H9 (cell line): ENCODE measurements at regions not wholly inside any gene's neighbourhood (a gene's known extent, or its start where the extent isn't known, plus 50 kb on each side); places are given as distances from the start of the nearest gene placed in this dataset.
A peak's percentile ranks its signal among the peaks of the same experiment; 100 is the strongest.

ENCODE experiments used
- DNase-seq: peaks from one replicate; pipeline ENCODE4 v3.0.0-alpha.2; 2017
- H2AFZ ChIP-seq: one replicate; pipeline ENCODE4 v1.6.1; 2013; ENCODE audit warnings: mild to moderate bottlenecking, low read length, control low read depth, moderate library complexity
- H2AK5ac ChIP-seq: 2 replicates; pipeline ENCODE4 v1.6.1; 2013; ENCODE audit warnings: low read length, control low read depth, mixed read lengths; ENCODE audit not compliant: insufficient read length
- H2BK120ac ChIP-seq: one replicate; pipeline ENCODE4 v1.6.1; 2013; ENCODE audit warnings: low read depth, mild to moderate bottlenecking, low read length, control low read depth, inconsistent platforms; ENCODE audit not compliant: poor library complexity, severe bottlenecking
- H2BK12ac ChIP-seq: 2 replicates; pipeline ENCODE4 v1.6.1; 2013; ENCODE audit warnings: low read length, control low read depth, mixed read lengths, low read depth; ENCODE audit not compliant: insufficient read length
- H2BK15ac ChIP-seq: 2 replicates; pipeline ENCODE4 v1.6.1; 2013; ENCODE audit warnings: low read depth, low read length, control low read depth
- H2BK20ac ChIP-seq: one replicate; pipeline ENCODE4 v1.6.1; 2013; ENCODE audit warnings: low read depth, mild to moderate bottlenecking, low read length, control low read depth, inconsistent platforms; ENCODE audit not compliant: poor library complexity, severe bottlenecking
- H2BK5ac ChIP-seq: 2 replicates; pipeline ENCODE4 v1.6.1; 2013; ENCODE audit warnings: low read length, control low read depth, mixed read lengths; ENCODE audit not compliant: insufficient read length
- H3K14ac ChIP-seq: 2 replicates; pipeline ENCODE4 v1.6.1; 2013; ENCODE audit warnings: low read length, control low read depth; ENCODE audit not compliant: insufficient read depth
- H3K18ac ChIP-seq: 2 replicates; pipeline ENCODE4 v1.6.1; 2013; ENCODE audit warnings: low read depth, mild to moderate bottlenecking, mixed read lengths, low read length, control low read depth; ENCODE audit not compliant: insufficient read length
- H3K23ac ChIP-seq: 2 replicates; pipeline ENCODE4 v1.6.1; 2013; ENCODE audit warnings: low read length, control low read depth, mixed read lengths, low read depth; ENCODE audit not compliant: insufficient read length
- H3K23me2 ChIP-seq: 2 replicates; pipeline ENCODE4 v1.6.1; 2013; ENCODE audit warnings: low read depth, mild to moderate bottlenecking, mixed read lengths, low read length, control low read depth; ENCODE audit not compliant: insufficient read length, poor library complexity, severe bottlenecking
- H3K27ac ChIP-seq: 2 replicates; pipeline ENCODE4 v1.5.1; 2013; ENCODE audit warnings: low read length, control low read depth, mixed read lengths, low read depth; ENCODE audit not compliant: insufficient read length
- H3K27me3 ChIP-seq: 2 replicates; pipeline ENCODE4 v1.6.1; 2013; ENCODE audit warnings: low read length, control low read depth, inconsistent platforms; ENCODE audit not compliant: insufficient read depth
- H3K4ac ChIP-seq: 2 replicates; pipeline ENCODE4 v1.6.1; 2013; ENCODE audit warnings: low read depth, mild to moderate bottlenecking, control low read depth, inconsistent platforms, low read length, moderate library complexity
- H3K4me1 ChIP-seq: 2 replicates; pipeline ENCODE4 v1.6.1; 2013; ENCODE audit warnings: low read length, control low read depth, inconsistent platforms; ENCODE audit not compliant: insufficient read depth
- H3K4me2 ChIP-seq: 2 replicates; pipeline ENCODE4 v1.6.1; 2013; ENCODE audit warnings: low read length, control low read depth, mixed read lengths; ENCODE audit not compliant: insufficient read length, insufficient read depth
- H3K56ac ChIP-seq: 2 replicates; pipeline ENCODE4 v1.6.1; 2013; ENCODE audit warnings: low read depth, mild to moderate bottlenecking, mixed read lengths, low read length, control low read depth; ENCODE audit not compliant: insufficient read length
- H3K79me1 ChIP-seq: 2 replicates; pipeline ENCODE4 v1.6.1; 2013; ENCODE audit warnings: low read depth, mild to moderate bottlenecking, moderate library complexity, low read length, control low read depth, inconsistent platforms; ENCODE audit not compliant: insufficient read depth, poor library complexity, severe bottlenecking
- H3K79me2 ChIP-seq: 2 replicates; pipeline ENCODE4 v1.6.1; 2013; ENCODE audit warnings: low read length, control low read depth, inconsistent platforms; ENCODE audit not compliant: insufficient read depth
- H3K9ac ChIP-seq: 2 replicates; pipeline ENCODE4 v1.6.1; 2013; ENCODE audit warnings: low read length, control low read depth, mixed read lengths; ENCODE audit not compliant: insufficient read length; ENCODE audit errors: extremely low read depth
- H3K9me3 ChIP-seq: one replicate; pipeline ENCODE4 v1.6.1; 2013; ENCODE audit warnings: low read depth, low read length, inconsistent platforms; ENCODE audit not compliant: control insufficient read depth
- H3T11ph ChIP-seq: one replicate; pipeline ENCODE4 v1.6.1; 2013; ENCODE audit warnings: mild to moderate bottlenecking, low read length, control low read depth, inconsistent platforms
- H4K20me1 ChIP-seq: one replicate; pipeline ENCODE4 v1.6.1; 2013; ENCODE audit not compliant: control insufficient read depth, insufficient read length, insufficient read depth
- H4K5ac ChIP-seq: 2 replicates; pipeline ENCODE4 v1.6.1; 2013; ENCODE audit warnings: low read depth, mild to moderate bottlenecking, mixed read lengths, low read length, control low read depth; ENCODE audit not compliant: insufficient read length
- H4K8ac ChIP-seq: replicated peaks from 2 replicates; pipeline ENCODE4 v1.6.1; 2013; ENCODE audit warnings: low read length, control low read depth, mixed read lengths, low read depth; ENCODE audit not compliant: insufficient read length
- H4K91ac ChIP-seq: 2 replicates; pipeline ENCODE4 v1.6.1; 2013; ENCODE audit warnings: low read depth, mild to moderate bottlenecking, moderate library complexity, mixed read lengths, low read length, control low read depth; ENCODE audit not compliant: insufficient read length
- H3K27ac Mint-ChIP-seq, 3 experiments: 2 replicates in 2 of 3; 3 replicates in 1 of 3; pipeline ENCODE4 v1.8.0; 2020 to 2021; ENCODE audit warnings: mixed read lengths in 3 of 3, mild to moderate bottlenecking in 1 of 3, moderate library complexity in 1 of 3
- H3K27me3 Mint-ChIP-seq: 2 replicates; pipeline ENCODE4 v1.8.0; 2021; ENCODE audit warnings: low read depth, mild to moderate bottlenecking, moderate library complexity, mixed read lengths
- H3K36me3 Mint-ChIP-seq, 3 experiments: 2 replicates in 2 of 3; 3 replicates in 1 of 3; pipeline ENCODE4 v1.8.0; 2020 to 2021; ENCODE audit warnings: low read depth in 3 of 3, mixed read lengths in 3 of 3; ENCODE audit not compliant: insufficient read depth in 1 of 3
- H3K4me1 Mint-ChIP-seq, 2 experiments: 2 replicates each; pipeline ENCODE4 v1.8.0; 2020; ENCODE audit warnings: mixed read lengths in 2 of 2
- H3K4me3 Mint-ChIP-seq, 2 experiments: 2 replicates in 1 of 2; 3 replicates in 1 of 2; pipeline ENCODE4 v1.8.0; 2020 to 2021; ENCODE audit warnings: mild to moderate bottlenecking in 2 of 2, mixed read lengths in 2 of 2, moderate library complexity in 1 of 2
- H3K9me3 Mint-ChIP-seq, 2 experiments: 2 replicates in 1 of 2; 3 replicates in 1 of 2; pipeline ENCODE4 v1.8.0; 2020; ENCODE audit warnings: mild to moderate bottlenecking in 2 of 2, mixed read lengths in 2 of 2, moderate library complexity in 1 of 2
- CTCF ChIP-seq: fragments of 200-600 bp; sonication (generic); conservative IDR thresholded peaks from 3 replicates; pipeline ENCODE4 v1.8.0; 2021; ENCODE audit warnings: antibody characterized with exemption, mild to moderate bottlenecking
- whole genome bisulfite sequencing: extraction: QIAGEN DNeasy Blood & Tissue Kit; methylation state at CpG from one replicate; pipeline ENCODE4 v1.1.7; 2013; ENCODE audit warnings: missing lambda C conversion rate, low lambda C conversion rate, mixed read lengths; ENCODE audit not compliant: insufficient read length; ENCODE audit errors: extremely low coverage; 5-methylcytosine and 5-hydroxymethylcytosine counted together

GRCh38 chr7:132685277-132685676 is 109.0 kb upstream of the PLXNA4 start:
- Histone ChIP-seq H2BK15ac (no peak overlapping the region), H2AFZ (no peak overlapping the region), H3K79me2 (no peaks in the 10 kb centered on the region), H3K56ac (no peak overlapping the region), H2AK5ac (no peak overlapping the region), H3K27ac (no peak overlapping the region), H3K18ac (peak overlapping the region; percentile 30), H4K5ac (no peak overlapping the region), H2BK5ac (no peak overlapping the region), H3K9me3 (peaks cover 5% of the 10 kb centered on the region), H2BK120ac (no peak overlapping the region), H3K27me3 (no peaks in the 10 kb centered on the region), H3K79me1 (no peaks in the 10 kb centered on the region), H3K23ac (no peak overlapping the region), H3K4me2 (no peak overlapping the region), H4K91ac (no peak overlapping the region), H3K4ac (no peak overlapping the region), H2BK20ac (no peak overlapping the region), H3T11ph (no peak overlapping the region), H3K9ac (no peak overlapping the region), H4K8ac (no peak overlapping the region), H3K14ac (no peak overlapping the region), H4K20me1 (no peaks in the 10 kb centered on the region), H2BK12ac (no peak overlapping the region), H3K4me1 (0 out of 2 replicates have a peak, but pooled peaks cover 2% of the 10 kb centered on the region), H3K23me2 (no peaks in the 10 kb centered on the region)
- peak; percentile 43 for DNase-seq
- H3K4me3 Mint-ChIP-seq = no peak overlapping the region
- H3K27me3 Mint-ChIP-seq = peaks cover 6% of the 10 kb centered on the region; the same call in 1 of the 2 replicates
- peaks cover 7 to 14% (median 11%) of the 10 kb centered on the region in 3 experiments for H3K36me3 Mint-ChIP-seq
- H3K9me3 Mint-ChIP-seq = peaks cover 7 to 17% of the 10 kb centered on the region in 2 experiments
- TF ChIP-seq CTCF = no peak
- H3K27ac Mint-ChIP-seq = peak overlapping the region in 1 of 3 experiments; percentile 88; a peak in 1 of 7 replicates
- H3K4me1 Mint-ChIP-seq = peaks cover 22 to 31% of the 10 kb centered on the region in 2 experiments
- WGBS = no CpG with 5 or more reads among the region's 2 CpGs
